GM19438 (cell line): ENCODE measurements at regions not wholly inside any gene's neighbourhood (a gene's known extent, or its start where the extent isn't known, plus 50 kb on each side); places are given as distances from the start of the nearest gene placed in this dataset.
"Not testable (repeated sequence)": the region's sequence is repeated elsewhere in the genome, so short reads cannot be mapped to it uniquely, and the experiment has no call there.

ENCODE experiments used
- ATAC-seq: cut with Tn5 transposase; IDR thresholded peaks from one replicate; pipeline ENCODE4 v1.9.1; 2021; ENCODE audit warnings: low read depth; ENCODE audit not compliant: unreplicated experiment

DNA sequence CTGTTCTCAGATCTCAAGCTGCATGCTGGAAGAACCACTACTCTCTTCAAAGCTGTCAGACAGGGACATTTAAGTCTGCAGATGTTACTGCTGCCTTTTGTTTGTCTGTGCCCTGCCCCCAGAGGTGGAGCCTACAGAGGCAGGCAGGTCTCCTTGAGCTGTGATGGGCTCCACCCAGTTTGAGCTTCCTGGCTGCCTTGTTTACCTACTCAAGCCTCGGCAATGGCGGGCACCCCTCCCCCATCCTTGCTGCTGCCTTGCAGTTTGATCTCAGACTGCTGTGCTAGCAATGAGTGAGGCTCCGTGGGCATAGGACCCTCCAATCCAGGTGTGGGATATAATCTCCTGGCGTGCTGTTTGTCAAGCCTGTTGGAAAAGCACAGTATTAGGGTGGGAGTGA is 1122.9 kb downstream of the DNAJB9 start:
- not testable (repeated sequence) for ATAC-seq

DNA sequence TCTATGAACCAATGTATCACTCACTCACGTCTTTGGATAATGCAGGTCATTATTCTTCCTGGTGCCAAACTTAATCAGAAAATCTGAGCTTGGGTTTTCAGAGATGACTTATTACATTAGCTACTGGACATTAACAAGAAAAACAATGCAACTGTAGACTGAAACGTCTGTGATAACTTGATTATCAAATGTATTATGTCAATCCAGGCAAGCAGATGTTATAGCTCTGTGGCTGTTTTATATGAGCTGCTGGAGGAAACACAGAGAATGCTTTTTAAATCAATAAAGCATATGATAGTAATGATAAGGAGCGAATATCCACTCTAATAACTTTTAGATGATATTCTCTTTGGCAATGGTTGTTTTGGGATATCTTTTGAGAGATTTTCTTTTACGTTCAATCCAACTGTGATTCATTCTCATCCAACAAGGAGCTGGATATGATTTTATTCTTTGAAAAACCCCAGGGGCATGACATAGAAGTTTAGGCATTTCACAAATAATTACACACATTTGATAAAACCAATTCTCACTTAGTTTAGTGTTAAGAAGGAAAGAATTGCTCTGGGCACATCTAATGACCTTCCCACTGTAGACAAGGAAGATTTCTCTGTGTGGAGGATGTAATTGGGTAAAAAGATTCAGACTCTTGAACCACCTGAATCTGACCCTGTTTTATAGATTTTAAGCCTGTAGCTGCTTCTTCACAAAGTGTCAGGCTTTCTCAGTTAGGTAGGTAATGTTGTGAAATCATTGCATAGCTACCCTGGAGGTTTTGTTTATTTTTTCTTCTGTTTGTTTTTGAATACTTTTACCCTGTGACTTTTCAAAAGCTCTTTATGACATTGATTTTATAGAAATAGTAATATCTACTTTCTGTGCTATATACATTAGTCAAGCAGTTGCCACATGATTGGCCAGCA is 1124.7 kb downstream of the DNAJB9 start:
- ATAC-seq = no peak

- no peak for ATAC-seq
Observed at GRCh38 chr7:109695419-109695818, 1125.7 kb downstream of the DNAJB9 start.

DNA sequence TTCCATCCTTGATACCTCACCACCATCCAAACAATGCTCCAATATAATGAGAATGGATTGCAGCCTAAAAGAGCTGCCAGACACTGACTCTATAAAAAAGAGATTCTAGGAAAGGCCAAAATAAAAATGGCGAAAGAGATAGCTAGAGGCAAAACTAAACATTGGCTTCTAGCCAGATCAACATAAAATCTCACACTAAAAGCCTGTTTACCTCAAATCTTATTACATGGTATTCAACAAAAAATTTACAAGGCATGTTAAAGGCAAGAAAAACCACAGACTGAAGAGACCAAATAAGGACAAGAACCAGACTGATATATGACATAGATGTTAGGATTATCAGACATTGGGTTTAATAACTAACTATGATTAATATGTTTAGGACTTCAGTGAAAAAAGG is 1127.0 kb downstream of the DNAJB9 start:
- ATAC-seq = no peak

DNA sequence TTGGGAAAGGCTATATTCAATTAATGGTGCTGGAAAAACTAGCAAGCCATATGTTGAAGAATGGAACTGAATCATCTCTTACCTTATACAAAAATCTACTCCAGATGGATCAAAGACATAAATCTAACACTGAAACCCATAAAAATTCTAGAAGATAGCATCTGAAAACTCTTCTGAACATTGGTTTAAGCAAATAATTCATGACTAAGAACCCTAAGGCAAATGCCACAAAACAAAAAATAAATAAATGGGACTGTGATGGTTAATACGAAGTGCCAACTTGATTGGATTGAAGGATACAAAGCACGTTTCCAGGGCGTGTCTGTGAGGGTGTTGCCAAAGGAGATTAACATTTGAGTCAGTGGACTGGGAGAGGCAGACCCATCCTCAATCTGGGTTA is 1130.0 kb downstream of the DNAJB9 start:
- ATAC-seq = no peak

DNA sequence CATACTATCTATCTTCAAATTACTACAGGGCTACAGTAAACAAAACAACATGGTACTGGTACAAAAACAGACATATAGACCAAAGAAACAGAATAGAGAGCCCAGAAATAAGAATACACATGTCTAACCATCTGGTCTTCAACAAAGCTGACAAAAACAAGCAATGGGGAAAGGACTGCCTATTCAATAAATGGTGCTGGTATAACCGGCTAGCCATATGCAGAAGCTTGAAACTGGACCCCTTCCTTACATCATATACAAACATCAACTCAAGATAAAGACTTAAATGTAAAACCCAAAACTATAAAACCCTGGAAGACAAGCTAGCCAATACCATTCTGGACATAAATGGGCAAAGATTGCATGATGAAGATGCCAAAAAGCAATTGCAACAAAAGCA is 1143.7 kb downstream of the DNAJB9 start:
- ATAC-seq = no peak

GRCh38 chr7:109719359-109719758 is 1149.7 kb downstream of the DNAJB9 start:
- not testable (repeated sequence) for ATAC-seq

- ATAC-seq = no peak
Observed at GRCh38 chr7:109734601-109735000, 1164.9 kb downstream of the DNAJB9 start.

DNA sequence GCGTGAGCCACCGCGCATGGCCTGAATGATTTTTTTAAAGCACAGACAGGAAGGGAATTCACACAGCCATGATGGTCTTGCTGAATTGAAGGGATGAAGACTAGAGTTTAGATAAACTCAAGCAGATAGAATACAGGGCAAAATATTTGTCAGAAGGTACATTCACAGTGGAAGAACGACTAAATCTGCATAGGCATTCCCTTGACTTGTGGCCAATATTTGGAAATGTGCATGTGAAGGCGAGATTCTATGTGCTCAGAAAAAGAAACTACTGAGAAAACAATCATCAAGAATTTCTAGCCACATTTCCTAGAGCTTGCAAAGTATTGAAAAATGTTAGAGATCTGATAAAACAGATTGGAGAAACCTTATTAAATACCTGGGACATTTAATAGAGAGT is 1166.2 kb downstream of the DNAJB9 start:
- ATAC-seq = no peak

DNA sequence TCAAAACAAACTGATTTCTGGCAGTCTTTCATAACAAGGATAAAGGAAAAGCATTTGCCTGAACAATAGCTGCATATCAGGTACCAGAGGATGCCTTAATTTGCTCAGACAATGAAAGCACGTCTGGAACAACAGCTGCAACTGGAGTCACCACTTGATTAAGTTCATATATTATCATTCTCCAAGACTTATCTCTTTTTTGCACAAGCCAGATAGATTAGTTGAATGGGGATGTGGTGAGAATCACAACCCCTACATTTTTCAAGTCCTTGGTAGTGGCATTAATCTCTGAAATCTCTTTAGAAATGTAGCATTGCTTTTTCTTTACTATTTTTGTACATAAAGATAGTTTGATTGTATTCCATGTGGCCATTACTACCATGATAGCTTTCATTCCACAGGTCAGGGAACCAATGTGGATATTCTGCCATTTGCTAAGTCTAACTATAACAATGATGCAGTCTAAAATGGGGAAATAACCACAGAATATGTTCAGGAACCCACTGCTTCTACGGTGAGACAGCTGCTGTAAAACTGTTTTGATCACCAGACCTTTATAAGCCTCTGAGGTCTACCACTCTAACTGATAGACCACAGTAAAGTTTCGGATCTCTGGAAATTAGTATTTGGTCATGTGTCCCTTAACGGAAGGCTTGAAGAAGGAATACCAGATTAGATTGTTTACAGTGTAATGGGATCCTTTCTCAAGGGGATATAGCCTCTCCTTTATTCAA is 1176.2 kb downstream of the DNAJB9 start:
- no peak for ATAC-seq

DNA sequence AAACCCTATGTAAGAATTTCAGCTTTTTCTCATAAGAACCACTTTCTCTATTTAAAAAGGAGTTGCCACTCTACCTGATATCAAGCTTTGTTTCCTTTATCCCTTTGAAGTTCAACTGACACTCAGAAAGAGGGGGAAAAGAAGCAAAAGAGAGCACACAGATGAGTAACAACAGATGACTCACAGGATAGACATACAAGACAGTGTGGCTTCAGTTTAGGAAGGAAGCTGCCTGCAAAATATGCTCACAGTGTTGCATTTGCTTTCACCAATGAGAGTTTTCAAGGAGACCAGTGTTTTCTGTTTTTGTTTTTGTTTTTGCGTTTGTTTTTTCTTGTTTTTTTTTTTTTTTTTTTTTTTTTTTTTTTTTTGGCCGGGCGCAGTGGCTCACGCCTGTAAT is 1181.6 kb downstream of the DNAJB9 start:
- no peak for ATAC-seq

- no peak for ATAC-seq
Observed at GRCh38 chr7:109752068-109752467, 1182.4 kb downstream of the DNAJB9 start.

DNA sequence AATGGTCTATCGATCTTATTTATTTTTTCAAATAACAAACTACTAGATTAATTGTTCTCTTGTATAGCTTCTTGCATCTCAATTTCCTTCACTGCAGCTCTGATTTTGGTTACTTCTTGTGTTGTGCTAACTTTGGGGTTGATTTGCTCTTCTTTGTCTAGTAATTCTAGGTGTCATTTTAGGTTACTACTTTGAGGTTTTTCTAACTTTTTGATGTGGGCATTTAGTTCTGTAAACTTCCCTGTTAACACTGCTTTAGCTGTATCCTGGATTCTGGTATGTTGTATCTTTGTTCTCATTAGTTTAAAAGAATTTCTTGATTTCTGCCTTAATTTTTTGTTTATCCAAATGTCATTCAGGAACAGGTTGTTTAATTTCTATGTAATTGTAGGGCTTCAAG is 1188.0 kb downstream of the DNAJB9 start:
- ATAC-seq = no peak

GRCh38 chr7:109763611-109764010 is 1193.9 kb downstream of the DNAJB9 start:
- no peak for ATAC-seq

DNA sequence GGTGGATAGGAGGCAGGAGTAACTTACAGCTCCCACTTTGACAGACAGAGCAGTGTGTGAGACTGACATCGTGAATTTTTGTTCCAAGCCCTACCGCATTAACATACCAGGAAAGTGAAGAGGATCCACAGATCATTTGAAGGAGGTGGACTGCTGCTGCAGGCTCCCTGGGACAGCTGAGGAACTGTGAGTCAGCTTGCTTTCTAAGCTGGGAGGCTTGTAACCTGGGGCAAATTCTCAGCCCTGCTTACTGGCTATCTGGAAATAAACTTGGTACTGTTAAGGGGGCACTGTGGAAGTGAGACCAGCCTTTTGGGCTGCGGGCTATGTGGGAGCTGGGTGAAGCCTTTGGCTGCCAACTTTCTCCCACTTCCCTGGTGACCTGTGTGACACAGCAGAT is 1202.5 kb downstream of the DNAJB9 start:
- ATAC-seq = no peak

- no peak for ATAC-seq
Observed at GRCh38 chr7:109782806-109783205, 1213.1 kb downstream of the DNAJB9 start.

DNA sequence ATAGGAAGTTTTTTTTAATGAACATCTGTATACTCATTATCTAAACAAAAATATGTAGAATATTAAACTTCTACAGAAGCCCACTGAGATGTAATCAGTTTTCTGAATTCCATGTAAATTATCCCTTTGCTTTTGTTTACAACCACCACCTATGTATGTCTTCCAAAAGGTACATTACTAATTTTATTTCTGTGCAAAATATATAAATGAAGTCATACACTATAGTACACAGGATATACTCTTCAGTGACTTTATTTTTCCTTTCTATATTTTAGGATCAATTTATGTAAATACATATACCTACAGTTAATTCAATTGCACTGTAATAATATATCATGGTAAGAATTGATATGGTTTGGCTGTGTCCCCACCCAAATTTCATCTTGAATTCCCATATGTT is 1236.9 kb downstream of the DNAJB9 start:
- ATAC-seq = no peak

DNA sequence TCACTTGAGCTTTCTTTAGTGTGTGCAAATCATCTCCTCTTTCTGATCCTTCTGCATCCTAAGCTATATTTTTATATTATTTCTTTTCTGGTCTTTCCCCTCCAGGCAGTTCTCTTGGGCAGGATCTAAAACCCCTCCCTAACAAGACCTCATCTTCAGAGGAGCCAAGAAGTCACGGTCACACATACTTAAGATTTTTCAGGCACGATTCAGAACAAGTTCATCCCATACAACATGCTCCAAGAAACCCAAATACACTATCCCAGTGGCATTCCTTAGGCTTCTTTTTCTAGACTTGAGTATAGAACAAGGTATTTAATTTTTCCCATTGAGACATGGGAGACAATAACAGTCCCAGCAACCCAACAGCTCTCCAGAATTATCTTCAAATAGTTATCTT is 1251.5 kb downstream of the DNAJB9 start:
- no peak for ATAC-seq

- ATAC-seq = no peak
Observed at GRCh38 chr7:109834851-109835250, 1256.1 kb upstream of the LRRN3 start.

- no peak for ATAC-seq
Observed at GRCh38 chr7:109835577-109835976, 1255.3 kb upstream of the LRRN3 start.

- ATAC-seq = no peak
Observed at GRCh38 chr7:109836016-109836415, 1254.9 kb upstream of the LRRN3 start.

GRCh38 chr7:109842386-109842785 is 1248.5 kb upstream of the LRRN3 start:
- ATAC-seq = no peak
